HG02884 (cell line): ENCODE measurements at regions not wholly inside any gene's neighbourhood (a gene's known extent, or its start where the extent isn't known, plus 50 kb on each side); places are given as distances from the start of the nearest gene placed in this dataset.
"Not testable (repeated sequence)": the region's sequence is repeated elsewhere in the genome, so short reads cannot be mapped to it uniquely, and the experiment has no call there.

Source experiments
- ATAC-seq: cut with Tn5 transposase; IDR thresholded peaks from one replicate; pipeline ENCODE4 v1.9.1; 2021; ENCODE audit warnings: mild to moderate bottlenecking, moderate library complexity; ENCODE audit not compliant: unreplicated experiment

- ATAC-seq: no peak
Observed at GRCh38 chr18:60067426-60068210, 167.8 kb downstream of the PMAIP1 start.

- no peak for ATAC-seq
Observed at GRCh38 chr18:60066219-60066975, 166.6 kb downstream of the PMAIP1 start.

GRCh38 chr18:60064271-60064670 lies 164.5 kb downstream of the PMAIP1 start:
- ATAC-seq: no peak

- not testable (repeated sequence) for ATAC-seq
Observed at GRCh38 chr18:60062831-60063230, 163.0 kb downstream of the PMAIP1 start.

- ATAC-seq: no peak
Observed at GRCh38 chr18:60062396-60062795, 162.6 kb downstream of the PMAIP1 start.

GRCh38 chr18:60060578-60060977 lies 160.8 kb downstream of the PMAIP1 start:
- no peak for ATAC-seq

- no peak for ATAC-seq
Observed at GRCh38 chr18:60060026-60060425, 160.2 kb downstream of the PMAIP1 start.

- no peak for ATAC-seq
Observed at GRCh38 chr18:60059216-60059615, 159.4 kb downstream of the PMAIP1 start.

GRCh38 chr18:60053747-60054304 lies 154.0 kb downstream of the PMAIP1 start:
- ATAC-seq: no peak

GRCh38 chr18:60050821-60051220 lies 151.0 kb downstream of the PMAIP1 start:
- ATAC-seq: peak; percentile 44

GRCh38 chr18:60049172-60049571 lies 149.4 kb downstream of the PMAIP1 start:
- ATAC-seq: no peak

GRCh38 chr18:60047556-60047955 lies 147.8 kb downstream of the PMAIP1 start:
- no peak for ATAC-seq

- no peak for ATAC-seq
Observed at GRCh38 chr18:60044290-60045006, 144.7 kb downstream of the PMAIP1 start.

GRCh38 chr18:60040971-60041370 lies 141.2 kb downstream of the PMAIP1 start:
- no peak for ATAC-seq

- ATAC-seq: no peak
Observed at GRCh38 chr18:60038731-60039130, 138.9 kb downstream of the PMAIP1 start.

- ATAC-seq: no peak
Observed at GRCh38 chr18:60027397-60027796, 127.6 kb downstream of the PMAIP1 start.

GRCh38 chr18:60024857-60025256 lies 125.1 kb downstream of the PMAIP1 start:
- ATAC-seq: no peak

- ATAC-seq: no peak
Observed at GRCh38 chr18:60024345-60024744, 124.5 kb downstream of the PMAIP1 start.

GRCh38 chr18:60022671-60023276 lies 123.0 kb downstream of the PMAIP1 start:
- ATAC-seq: no peak

GRCh38 chr18:60021556-60021955 lies 121.8 kb downstream of the PMAIP1 start:
- no peak for ATAC-seq
